ENCODE measurements at regions not wholly inside any gene's neighbourhood (a gene's known extent, or its start where the extent isn't known, plus 50 kb on each side); places are given as distances from the start of the nearest gene placed in this dataset.

- intact Hi-C loops (cut with micrococcal nuclease; ENCODE audit: unreplicated experiment) = no loop called here
- H3K4me1 Mint-ChIP-seq (ENCODE audit: low read depth, unreplicated experiment) = peaks cover 9% of the 10 kb centered on the region
- no TSS peak for BruUV-seq (replicated peaks)
- H3K4me3 Mint-ChIP-seq (ENCODE audit: low read depth, unreplicated experiment) = no peak overlapping the region
- H3K27me3 Mint-ChIP-seq (ENCODE audit: unreplicated experiment) = no peaks in the 10 kb centered on the region
- TF ChIP-seq CTCF (IDR thresholded peaks at IDR 0.05; ENCODE audit: unreplicated experiment) = no peak
- no peak overlapping the region for H3K27ac Mint-ChIP-seq (ENCODE audit: unreplicated experiment)
- H3K36me3 Mint-ChIP-seq (ENCODE audit: insufficient read depth, unreplicated experiment) = no peaks in the 10 kb centered on the region
- CTCF ChIA-PET = interaction anchor here (1.0 kb wide), 1 partner anchor 36 kb away, joined by 3 read pairs; no protein-coding TSS in a partner anchor
- DNase-seq = peak; percentile 53
- peaks cover 7% of the 10 kb centered on the region for H3K9me3 Mint-ChIP-seq (ENCODE audit: low read depth, unreplicated experiment)
Observed at GRCh38 chr6:1200409-1201101, 111.3 kb upstream of the FOXQ1 start.

GRCh38 chr6:1200081-1200408, 111.9 kb upstream of the FOXQ1 start:
- CTCF ChIA-PET = interaction anchor here (1.0 kb wide), 1 partner anchor 36 kb away, joined by 3 read pairs; no protein-coding TSS in a partner anchor
- H3K27me3 Mint-ChIP-seq (ENCODE audit: unreplicated experiment) = no peaks in the 10 kb centered on the region

GRCh38 chr6:1197309-1197708, 114.6 kb upstream of the FOXQ1 start:
- CTCF ChIA-PET = no interaction called here
- H3K4me1 Mint-ChIP-seq (ENCODE audit: low read depth, unreplicated experiment) = peaks cover 9% of the 10 kb centered on the region
- DNase-seq = no peak
- H3K27me3 Mint-ChIP-seq (ENCODE audit: unreplicated experiment) = no peaks in the 10 kb centered on the region
- intact Hi-C loops (cut with micrococcal nuclease; ENCODE audit: unreplicated experiment) = no loop called here
- H3K36me3 Mint-ChIP-seq (ENCODE audit: insufficient read depth, unreplicated experiment) = no peaks in the 10 kb centered on the region
- H3K9me3 Mint-ChIP-seq (ENCODE audit: low read depth, unreplicated experiment) = peaks cover 10% of the 10 kb centered on the region
- H3K4me3 Mint-ChIP-seq (ENCODE audit: low read depth, unreplicated experiment) = no peak overlapping the region
- no peak for TF ChIP-seq CTCF (IDR thresholded peaks at IDR 0.05; ENCODE audit: unreplicated experiment)
- H3K27ac Mint-ChIP-seq (ENCODE audit: unreplicated experiment) = no peak overlapping the region
- BruUV-seq (replicated peaks) = no TSS peak

More at GRCh38 chr6:1200081-1200408, 111.9 kb upstream of the FOXQ1 start:
- BruUV-seq (replicated peaks) = no TSS peak
- intact Hi-C loops (cut with micrococcal nuclease; ENCODE audit: unreplicated experiment) = no loop called here
- no peak for DNase-seq
- no peak for TF ChIP-seq CTCF (IDR thresholded peaks at IDR 0.05; ENCODE audit: unreplicated experiment)
- H3K4me3 Mint-ChIP-seq (ENCODE audit: low read depth, unreplicated experiment) = no peak overlapping the region
- H3K36me3 Mint-ChIP-seq (ENCODE audit: insufficient read depth, unreplicated experiment) = no peaks in the 10 kb centered on the region
- peaks cover 7% of the 10 kb centered on the region for H3K9me3 Mint-ChIP-seq (ENCODE audit: low read depth, unreplicated experiment)
- peaks cover 9% of the 10 kb centered on the region for H3K4me1 Mint-ChIP-seq (ENCODE audit: low read depth, unreplicated experiment)
- no peak overlapping the region for H3K27ac Mint-ChIP-seq (ENCODE audit: unreplicated experiment)

GRCh38 chr6:1191141-1191630, 120.7 kb upstream of the FOXQ1 start:
- DNase-seq = no peak
- CTCF ChIA-PET = no interaction called here
- intact Hi-C loops (cut with micrococcal nuclease; ENCODE audit: unreplicated experiment) = no loop called here
- no peak for TF ChIP-seq CTCF (IDR thresholded peaks at IDR 0.05; ENCODE audit: unreplicated experiment)
- Mint-ChIP-seq H3K36me3 (ENCODE audit: insufficient read depth, unreplicated experiment) (no peaks in the 10 kb centered on the region), H3K4me1 (ENCODE audit: low read depth, unreplicated experiment) (no peaks in the 10 kb centered on the region), H3K9me3 (ENCODE audit: low read depth, unreplicated experiment) (peaks cover 9% of the 10 kb centered on the region), H3K27ac (ENCODE audit: unreplicated experiment) (no peak overlapping the region), H3K4me3 (ENCODE audit: low read depth, unreplicated experiment) (no peak overlapping the region), H3K27me3 (ENCODE audit: unreplicated experiment) (no peaks in the 10 kb centered on the region)
- no TSS peak for BruUV-seq (replicated peaks)
